ENCODE measurements at regions not wholly inside any gene's neighbourhood (a gene's known extent, or its start where the extent isn't known, plus 50 kb on each side); places are given as distances from the start of the nearest gene placed in this dataset.
"Not testable (repeated sequence)": the region's sequence is repeated elsewhere in the genome, so short reads cannot be mapped to it uniquely, and the experiment has no call there.

- not testable (repeated sequence) for DNase-seq (ENCODE audit: low spot score); H3K27ac ChIP-seq; H3K4me3 ChIP-seq
These were observed 280.0 kb downstream of the GOLGA6L6 start for GRCh38 chr15:20261321-20262280.

- H3K27ac ChIP-seq; H3K4me3 ChIP-seq; DNase-seq (ENCODE audit: low spot score): not testable (repeated sequence)
These were observed 280.9 kb downstream of the GOLGA6L6 start for GRCh38 chr15:20260650-20261049.

- not testable (repeated sequence) for H3K4me3 ChIP-seq; H3K27ac ChIP-seq; DNase-seq (ENCODE audit: low spot score)
These were observed 281.9 kb downstream of the GOLGA6L6 start for GRCh38 chr15:20259559-20260190.

- not testable (repeated sequence) for DNase-seq (ENCODE audit: low spot score); H3K27ac ChIP-seq; H3K4me3 ChIP-seq
These were observed 285.2 kb downstream of the GOLGA6L6 start for GRCh38 chr15:20256394-20256793.

GRCh38 chr15:20255641-20256040 is 286.0 kb downstream of the GOLGA6L6 start:
- not testable (repeated sequence) for H3K4me3 ChIP-seq; DNase-seq (ENCODE audit: low spot score); H3K27ac ChIP-seq

GRCh38 chr15:20253047-20253615 is 288.5 kb downstream of the GOLGA6L6 start:
- not testable (repeated sequence) for H3K4me3 ChIP-seq; H3K27ac ChIP-seq; DNase-seq (ENCODE audit: low spot score)

- H3K27ac ChIP-seq; H3K4me3 ChIP-seq; DNase-seq (ENCODE audit: low spot score): not testable (repeated sequence)
These were observed 289.6 kb downstream of the GOLGA6L6 start for GRCh38 chr15:20252040-20252439.

- DNase-seq (ENCODE audit: low spot score); H3K27ac ChIP-seq; H3K4me3 ChIP-seq: not testable (repeated sequence)
These were observed 290.2 kb downstream of the GOLGA6L6 start for GRCh38 chr15:20251214-20252005.

- H3K4me3 ChIP-seq; DNase-seq (ENCODE audit: low spot score); H3K27ac ChIP-seq: not testable (repeated sequence)
These were observed 291.4 kb downstream of the GOLGA6L6 start for GRCh38 chr15:20250206-20250605.

- H3K4me3 ChIP-seq; H3K27ac ChIP-seq; DNase-seq (ENCODE audit: low spot score): not testable (repeated sequence)
These were observed 292.0 kb downstream of the GOLGA6L6 start for GRCh38 chr15:20249677-20249970.

- H3K27ac ChIP-seq; H3K4me3 ChIP-seq; DNase-seq (ENCODE audit: low spot score): not testable (repeated sequence)
These were observed 293.2 kb downstream of the GOLGA6L6 start for GRCh38 chr15:20248434-20248833.

- H3K27ac ChIP-seq; DNase-seq (ENCODE audit: low spot score); H3K4me3 ChIP-seq: not testable (repeated sequence)
These were observed 294.5 kb downstream of the GOLGA6L6 start for GRCh38 chr15:20247137-20247536.

- not testable (repeated sequence) for H3K4me3 ChIP-seq; H3K27ac ChIP-seq; DNase-seq (ENCODE audit: low spot score)
These were observed 295.0 kb downstream of the GOLGA6L6 start for GRCh38 chr15:20246624-20247023.

- H3K27ac ChIP-seq; H3K4me3 ChIP-seq; DNase-seq (ENCODE audit: low spot score): not testable (repeated sequence)
These were observed 295.7 kb downstream of the GOLGA6L6 start for GRCh38 chr15:20245856-20246255.

GRCh38 chr15:20244792-20245191 is 296.8 kb downstream of the GOLGA6L6 start:
- DNase-seq (ENCODE audit: low spot score); H3K27ac ChIP-seq; H3K4me3 ChIP-seq: not testable (repeated sequence)

- not testable (repeated sequence) for H3K4me3 ChIP-seq; DNase-seq (ENCODE audit: low spot score)
These were observed 297.9 kb downstream of the GOLGA6L6 start for GRCh38 chr15:20243486-20244240.

GRCh38 chr15:20240366-20240917 is 301.2 kb downstream of the GOLGA6L6 start:
- DNase-seq (ENCODE audit: low spot score); H3K4me3 ChIP-seq; H3K27ac ChIP-seq: not testable (repeated sequence)

More at GRCh38 chr15:20243486-20244240, 297.9 kb downstream of the GOLGA6L6 start:
- not testable (repeated sequence) for H3K27ac ChIP-seq

- DNase-seq (ENCODE audit: low spot score); H3K4me3 ChIP-seq; H3K27ac ChIP-seq: not testable (repeated sequence)
These were observed 302.4 kb downstream of the GOLGA6L6 start for GRCh38 chr15:20239186-20239585.

Data from coronary artery (tissue), 2 donors.